ENCODE measurements at regions not wholly inside any gene's neighbourhood (a gene's known extent, or its start where the extent isn't known, plus 50 kb on each side); places are given as distances from the start of the nearest gene placed in this dataset.
"Not testable (repeated sequence)": the region's sequence is repeated elsewhere in the genome, so short reads cannot be mapped to it uniquely, and the experiment has no call there.

DNA sequence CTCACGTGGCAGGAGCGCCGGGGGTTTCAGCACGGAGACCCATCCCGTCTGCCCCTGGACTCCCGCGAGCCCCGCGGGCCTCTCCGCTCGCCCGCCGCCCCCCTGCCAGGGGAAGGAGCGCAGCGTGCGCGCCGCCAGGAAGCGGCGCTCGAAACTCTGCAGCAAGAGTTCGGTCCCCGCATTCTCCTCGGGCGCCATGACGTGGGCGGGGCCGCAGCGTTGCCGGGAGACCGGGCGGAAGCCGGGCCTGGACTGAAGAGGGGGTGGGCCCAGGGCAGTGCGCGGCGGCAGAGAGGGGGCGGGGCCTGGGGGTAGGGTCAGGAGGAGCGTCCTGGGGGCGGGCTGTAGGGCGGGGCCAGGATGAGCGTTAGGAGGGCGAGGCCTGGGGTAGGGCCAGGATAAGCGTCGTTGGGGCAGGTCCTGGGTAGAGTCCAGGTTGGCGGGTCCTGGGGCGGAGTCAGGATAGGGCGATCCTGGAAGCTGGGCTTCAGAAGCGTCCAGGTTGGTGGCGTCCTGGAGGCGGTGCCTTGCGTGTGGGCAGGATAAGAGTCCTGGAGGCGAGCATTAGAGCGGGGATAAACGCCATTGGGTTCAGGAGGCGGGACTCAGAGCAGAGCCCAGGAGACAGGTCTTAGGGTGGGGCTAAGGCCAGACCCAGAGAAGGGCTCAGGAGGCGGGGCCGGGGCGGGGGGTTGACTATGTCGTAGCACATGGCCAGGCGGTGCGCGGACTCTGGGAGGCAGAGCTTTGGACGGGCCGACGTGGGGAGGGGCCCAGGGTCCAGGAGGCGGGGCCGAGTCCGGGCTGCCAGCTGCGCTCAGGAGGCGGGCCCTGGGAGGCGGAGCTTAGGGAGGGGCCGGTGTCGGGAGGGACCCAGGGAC is 229.0 kb upstream of the FRG2C start:
- TF ChIP-seq, protein P1, sequence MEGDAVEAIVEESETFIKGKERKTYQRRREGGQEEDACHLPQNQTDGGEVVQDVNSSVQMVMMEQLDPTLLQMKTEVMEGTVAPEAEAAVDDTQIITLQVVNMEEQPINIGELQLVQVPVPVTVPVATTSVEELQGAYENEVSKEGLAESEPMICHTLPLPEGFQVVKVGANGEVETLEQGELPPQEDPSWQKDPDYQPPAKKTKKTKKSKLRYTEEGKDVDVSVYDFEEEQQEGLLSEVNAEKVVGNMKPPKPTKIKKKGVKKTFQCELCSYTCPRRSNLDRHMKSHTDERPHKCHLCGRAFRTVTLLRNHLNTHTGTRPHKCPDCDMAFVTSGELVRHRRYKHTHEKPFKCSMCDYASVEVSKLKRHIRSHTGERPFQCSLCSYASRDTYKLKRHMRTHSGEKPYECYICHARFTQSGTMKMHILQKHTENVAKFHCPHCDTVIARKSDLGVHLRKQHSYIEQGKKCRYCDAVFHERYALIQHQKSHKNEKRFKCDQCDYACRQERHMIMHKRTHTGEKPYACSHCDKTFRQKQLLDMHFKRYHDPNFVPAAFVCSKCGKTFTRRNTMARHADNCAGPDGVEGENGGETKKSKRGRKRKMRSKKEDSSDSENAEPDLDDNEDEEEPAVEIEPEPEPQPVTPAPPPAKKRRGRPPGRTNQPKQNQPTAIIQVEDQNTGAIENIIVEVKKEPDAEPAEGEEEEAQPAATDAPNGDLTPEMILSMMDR (IDR thresholded peaks at IDR 0.05) = peak in 1 of 9 donors; percentile 17
- H3K27ac ChIP-seq = peak overlapping the region; percentile 67 to 95 (median 86)
- ATAC-seq (peak; percentile 100), DNase-seq (peak; percentile 99)
- H3K9me3 ChIP-seq, H3K27me3 ChIP-seq: not testable (repeated sequence)
- intact Hi-C loops (cut with DNase I) = loop anchor here in 1 of 10 donors (10.0 kb wide), 1 partner anchor 210 kb away; no protein-coding TSS in a partner anchor
- H3K4me3 ChIP-seq = peak overlapping the region; percentile 64 to 92 (median 82)
- peaks cover 0 to 32% (median 24%) of the 10 kb centered on the region in 9 donors for H3K4me1 ChIP-seq
- WGBS, 2 donors = 0 to 1% methylated on average over 59 to 73 of the region's 73 CpGs
- peaks cover 0 to 17% (median 0%) of the 10 kb centered on the region in 9 donors for H3K36me3 ChIP-seq

DNA sequence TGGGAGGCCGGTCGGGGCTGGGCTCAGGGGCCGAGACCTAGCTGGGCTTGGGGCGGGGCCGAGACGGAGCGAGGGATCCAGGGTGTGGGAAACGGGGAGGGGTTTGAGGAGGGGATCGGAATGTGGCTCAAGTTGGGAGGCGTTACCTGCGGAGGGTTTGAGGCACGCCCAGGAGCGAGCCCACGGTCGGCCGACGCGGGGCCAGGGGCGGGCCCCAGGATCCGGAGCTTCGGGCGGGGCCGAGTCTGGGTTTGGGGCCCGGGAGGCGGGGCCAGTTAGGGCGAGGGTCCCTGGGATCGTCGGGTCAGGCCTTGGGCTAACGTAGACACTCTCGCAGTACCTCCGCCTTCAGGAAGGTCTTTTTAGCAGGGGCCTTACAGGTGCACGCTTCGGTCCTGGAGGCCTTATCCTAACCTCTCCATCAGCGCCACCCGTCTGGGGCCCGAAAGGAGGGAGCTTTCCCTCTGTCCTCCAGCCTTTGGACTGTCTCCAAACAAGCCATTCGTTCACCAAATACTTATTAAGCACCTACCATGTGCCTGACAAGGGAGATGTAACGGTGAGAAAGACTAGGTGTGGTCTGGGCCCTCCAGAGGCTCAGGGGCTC is 228.2 kb upstream of the FRG2C start:
- Histone ChIP-seq H3K27ac (peak overlapping the region; percentile 63 to 95 (median 86)), H3K4me3 (peak overlapping the region; percentile 58 to 92 (median 82)), H3K4me1 (peaks cover 0 to 32% (median 24%) of the 10 kb centered on the region in 9 donors), H3K36me3 (peaks cover 0 to 10% (median 0%) of the 10 kb centered on the region in 9 donors)
- not testable (repeated sequence) for DNase-seq, ATAC-seq, H3K27me3 ChIP-seq, H3K9me3 ChIP-seq
- WGBS, 2 donors = 1 to 2% methylated on average over 22 to 37 of the region's 38 CpGs
- intact Hi-C loops (cut with DNase I) = loop anchor here in 1 of 10 donors (10.0 kb wide), 1 partner anchor 209 kb away; no protein-coding TSS in a partner anchor

DNA sequence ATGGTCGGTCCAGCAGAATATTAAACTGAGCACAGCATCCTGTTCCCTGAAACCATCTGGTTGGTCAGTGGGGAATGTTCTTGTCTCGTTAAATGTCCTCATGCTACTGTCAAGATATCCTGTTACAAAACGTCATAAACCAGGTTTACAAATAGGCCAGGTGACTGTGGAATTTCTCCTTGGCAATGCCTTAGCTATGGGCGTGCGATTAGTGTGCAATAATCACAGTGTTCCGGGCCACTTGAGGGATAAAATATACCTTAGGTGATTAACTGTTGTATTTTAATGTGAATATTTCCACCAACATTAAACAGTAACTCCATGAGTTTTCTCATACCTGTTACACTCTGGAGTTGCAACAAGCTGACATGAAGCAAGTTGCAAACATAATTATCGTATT is 223.1 kb upstream of the FRG2C start:
- H3K9me3 ChIP-seq; H3K36me3 ChIP-seq; H3K27ac ChIP-seq; H3K27me3 ChIP-seq; intact Hi-C loops (cut with DNase I); H3K4me1 ChIP-seq; H3K4me3 ChIP-seq; DNase-seq; ATAC-seq: not testable (repeated sequence)
- WGBS, 2 donors = 89 to 90% methylated on average over 7 of the region's 7 CpGs

DNA sequence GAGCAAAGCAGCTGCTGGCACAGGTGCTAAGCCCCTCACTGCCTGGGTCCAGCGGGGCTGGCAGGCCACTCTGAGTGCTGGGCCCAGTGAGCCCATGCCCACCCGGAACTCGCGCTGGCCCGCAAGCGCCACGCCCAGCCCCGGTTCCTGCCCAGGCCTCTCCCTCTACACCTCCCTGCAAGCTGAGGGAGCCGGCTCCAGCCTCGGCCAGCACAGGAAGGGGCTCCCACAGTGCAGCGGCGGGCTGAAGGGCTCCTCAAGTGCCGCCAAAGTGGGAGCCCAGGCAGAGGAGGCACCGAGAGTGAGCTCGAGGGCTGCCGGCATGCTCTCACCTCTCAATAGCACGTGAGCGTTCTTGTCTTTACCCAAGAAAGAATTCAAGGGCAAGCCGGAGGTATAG is 219.5 kb upstream of the FRG2C start:
- H3K4me1 ChIP-seq; H3K36me3 ChIP-seq; H3K27me3 ChIP-seq; intact Hi-C loops (cut with DNase I); H3K27ac ChIP-seq; ATAC-seq; H3K9me3 ChIP-seq; H3K4me3 ChIP-seq; DNase-seq: not testable (repeated sequence)
- 92 to 97% methylated on average over 19 of the region's 19 CpGs for WGBS, 2 donors

DNA sequence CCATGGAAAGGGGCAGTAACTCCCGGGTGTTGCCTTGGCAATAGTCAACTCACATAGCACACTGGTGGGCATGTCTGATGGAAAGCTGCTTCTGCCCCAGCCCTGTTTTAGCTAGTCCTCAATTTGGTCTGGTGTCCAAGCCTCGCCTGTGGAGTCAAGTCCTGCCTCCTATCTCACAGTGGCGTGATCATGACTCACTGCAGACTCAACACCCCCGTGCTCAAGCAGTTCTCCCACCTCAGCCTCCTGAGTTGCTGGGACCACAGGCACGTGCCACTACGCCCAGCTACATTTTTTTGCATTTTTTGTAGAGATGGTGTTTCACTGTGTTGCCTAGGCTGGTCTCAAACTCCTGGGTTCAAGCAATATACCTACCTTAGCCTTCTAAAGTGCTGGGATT is 218.9 kb upstream of the FRG2C start:
- 93 to 95% methylated on average over 6 of the region's 6 CpGs for WGBS, 2 donors
- ATAC-seq; H3K27ac ChIP-seq; H3K4me1 ChIP-seq; H3K36me3 ChIP-seq; H3K27me3 ChIP-seq; intact Hi-C loops (cut with DNase I); H3K4me3 ChIP-seq; DNase-seq; H3K9me3 ChIP-seq: not testable (repeated sequence)

DNA sequence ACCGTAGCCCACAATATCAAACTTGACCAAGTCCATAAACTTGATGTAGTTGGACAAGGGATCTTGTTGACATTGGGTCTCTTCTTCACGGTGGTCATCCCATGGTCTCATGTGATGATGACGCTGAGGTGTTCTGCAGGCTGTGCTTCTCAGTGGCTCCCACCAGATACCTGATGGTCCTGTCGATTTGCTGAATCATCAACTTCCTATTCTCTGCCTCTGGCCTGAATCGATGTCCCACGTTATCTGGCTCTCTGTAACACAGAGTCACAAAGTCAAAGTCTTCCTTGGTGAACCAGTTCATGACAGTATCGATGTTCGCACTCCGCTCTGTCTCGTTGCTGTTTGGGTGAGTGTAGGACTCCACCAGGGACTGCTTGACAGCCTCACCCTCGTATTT is 217.2 kb upstream of the FRG2C start:
- H3K27me3 ChIP-seq; ATAC-seq; intact Hi-C loops (cut with DNase I); DNase-seq; H3K9me3 ChIP-seq; H3K4me3 ChIP-seq; H3K4me1 ChIP-seq; H3K27ac ChIP-seq; H3K36me3 ChIP-seq: not testable (repeated sequence)
- 94 to 95% methylated on average over 11 of the region's 11 CpGs for WGBS, 2 donors

DNA sequence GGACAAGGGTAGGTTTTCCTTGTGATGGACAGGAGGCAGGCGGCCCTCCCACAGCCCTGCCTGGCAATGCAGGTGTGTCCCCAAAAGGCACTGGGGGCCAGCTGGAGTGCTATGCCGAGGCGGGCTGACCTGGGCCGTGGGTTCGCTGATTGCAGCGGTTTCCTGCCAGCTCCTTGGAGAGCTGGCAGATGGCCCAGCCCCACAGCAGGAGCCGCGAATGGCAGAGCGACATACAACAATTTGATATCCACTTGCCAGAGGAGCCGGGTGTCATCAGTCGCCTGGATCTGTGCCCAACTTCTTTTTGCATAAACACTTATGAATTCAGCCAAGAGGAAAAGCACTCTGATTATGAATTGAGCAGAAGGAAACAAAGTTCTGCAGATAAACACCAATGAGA is 210.8 kb upstream of the FRG2C start:
- 4% methylated on average over 11 of the region's 11 CpGs for WGBS, 2 donors
- peaks cover 0 to 13% (median 5%) of the 10 kb centered on the region in 9 donors for H3K4me1 ChIP-seq
- ATAC-seq; H3K27me3 ChIP-seq; intact Hi-C loops (cut with DNase I); H3K9me3 ChIP-seq; H3K36me3 ChIP-seq; H3K27ac ChIP-seq: not testable (repeated sequence)
- DNase-seq = peak; percentile 51 to 63
- H3K4me3 ChIP-seq = peak overlapping the region in 1 of 10 donors; percentile 7

DNA sequence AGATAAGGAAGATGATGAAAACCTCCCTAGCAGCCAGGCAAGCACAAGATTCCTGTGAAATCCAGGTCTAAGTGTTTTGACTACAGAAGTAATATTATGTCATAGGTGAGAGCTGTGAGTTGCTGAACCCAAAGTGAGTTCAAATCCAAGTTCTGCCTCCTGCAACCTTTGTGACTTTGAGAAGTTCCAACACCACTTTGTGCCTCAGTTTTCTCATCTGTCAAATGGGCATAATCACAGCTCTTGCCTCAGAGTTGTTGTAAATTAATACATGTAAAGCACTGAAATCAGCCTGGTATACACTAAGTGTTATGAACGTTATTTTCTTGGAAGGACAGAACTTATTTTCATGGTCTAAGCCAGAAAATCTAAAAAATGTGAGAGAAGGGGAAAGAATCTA is 210.3 kb upstream of the FRG2C start:
- H3K4me3 ChIP-seq; H3K36me3 ChIP-seq; DNase-seq; H3K9me3 ChIP-seq; intact Hi-C loops (cut with DNase I); H3K27ac ChIP-seq; ATAC-seq; H3K27me3 ChIP-seq: not testable (repeated sequence)
- peaks cover 0 to 13% (median 5%) of the 10 kb centered on the region in 9 donors for H3K4me1 ChIP-seq
- WGBS, 2 donors = 73 to 77% methylated on average over 1 of the region's 1 CpG

DNA sequence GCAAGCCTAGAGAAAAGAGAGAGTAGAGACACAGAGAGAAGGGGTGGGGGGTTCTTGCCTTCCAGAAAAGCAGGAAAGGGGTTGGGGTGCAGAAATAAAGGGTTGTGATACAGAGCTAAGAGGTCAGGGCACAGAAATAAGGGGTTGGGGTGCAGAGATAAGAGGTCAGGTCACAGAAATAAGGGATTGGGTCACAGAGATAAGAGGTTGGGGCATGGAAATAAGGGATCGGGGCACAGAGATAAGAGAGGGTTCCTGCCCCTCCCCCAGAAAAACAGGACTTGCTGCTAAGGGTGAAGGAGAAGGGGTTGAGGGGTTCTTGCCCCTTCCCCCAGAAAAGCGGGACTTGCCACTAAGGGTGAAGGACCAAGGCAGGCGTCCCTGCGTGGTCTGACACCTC is 189.6 kb upstream of the FRG2C start:
- H3K36me3 ChIP-seq; H3K9me3 ChIP-seq; H3K27ac ChIP-seq; DNase-seq; ATAC-seq; H3K4me3 ChIP-seq; H3K27me3 ChIP-seq; intact Hi-C loops (cut with DNase I); H3K4me1 ChIP-seq: not testable (repeated sequence)
- 69 to 94% methylated on average over 4 of the region's 4 CpGs for WGBS, 2 donors

DNA sequence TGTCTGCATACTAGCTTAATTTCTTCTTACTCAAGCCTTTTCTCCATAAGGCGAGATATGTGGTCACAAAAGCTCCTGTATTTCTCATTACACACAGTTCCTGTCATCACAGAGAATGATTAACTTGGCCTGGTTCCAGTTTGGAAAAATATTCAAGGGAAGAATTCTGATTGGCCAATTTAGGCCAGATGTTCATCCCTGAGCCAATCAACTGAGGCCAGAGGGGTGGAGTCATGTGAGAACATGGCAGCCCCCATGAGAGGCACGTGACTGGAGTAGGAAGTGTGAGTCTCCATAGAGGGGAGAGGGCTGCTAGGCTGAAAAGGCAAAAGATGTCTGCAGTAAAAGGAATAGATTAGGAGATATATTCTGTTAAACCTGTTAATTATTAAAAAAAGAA is 167.5 kb upstream of the FRG2C start:
- WGBS, 2 donors = 58 to 62% methylated on average over 2 of the region's 2 CpGs
- H3K27ac ChIP-seq; DNase-seq; H3K4me3 ChIP-seq; H3K36me3 ChIP-seq; H3K27me3 ChIP-seq; intact Hi-C loops (cut with DNase I); ATAC-seq; H3K4me1 ChIP-seq; H3K9me3 ChIP-seq: not testable (repeated sequence)

All from heart right ventricle (tissue), 16 donors.